Mesothelial cell of epicardium (in vitro differentiated cells): ENCODE measurements at regions not wholly inside any gene's neighbourhood (a gene's known extent, or its start where the extent isn't known, plus 50 kb on each side); places are given as distances from the start of the nearest gene placed in this dataset.

Experiments used
- DNase-seq, 2 experiments: peaks; one replicate each; pipeline ENCODE4 v3.0.0; 2021; ENCODE audit warnings: low spot score in 2 of 2; ENCODE audit not compliant: unreplicated experiment in 2 of 2
- H3K27ac Mint-ChIP-seq: 2 replicates; pipeline ENCODE4 v1.8.0; 2021; ENCODE audit warnings: mixed read lengths
- H3K27me3 Mint-ChIP-seq: 2 replicates; pipeline ENCODE4 v1.8.0; 2021; ENCODE audit warnings: low read depth, mixed read lengths
- H3K36me3 Mint-ChIP-seq: 2 replicates; pipeline ENCODE4 v1.8.0; 2021; ENCODE audit warnings: mixed read lengths
- H3K4me1 Mint-ChIP-seq: 2 replicates; pipeline ENCODE4 v1.8.0; 2021; ENCODE audit warnings: mixed read lengths
- H3K4me3 Mint-ChIP-seq: 2 replicates; pipeline ENCODE4 v1.8.0; 2021; ENCODE audit warnings: mild to moderate bottlenecking, moderate library complexity, mixed read lengths
- H3K9me3 Mint-ChIP-seq: 2 replicates; pipeline ENCODE4 v1.8.0; 2021; ENCODE audit warnings: mixed read lengths
- CTCF ChIP-seq: fragments of 200-600 bp; sonication (generic); IDR thresholded peaks from one replicate; pipeline ENCODE4 v1.5.0; 2021; ENCODE audit warnings: antibody characterized with exemption; ENCODE audit not compliant: unreplicated experiment

- no peaks in the 10 kb centered on the region for H3K9me3 Mint-ChIP-seq
Observed at GRCh38 chr2:74744731-74745515, 89.0 kb upstream of the HK2 start.

GRCh38 chr2:74745766-74746165 lies 88.2 kb upstream of the HK2 start:
- H3K9me3 Mint-ChIP-seq, result no peaks in the 10 kb centered on the region
- H3K27me3 Mint-ChIP-seq, result peaks cover 3% of the 10 kb centered on the region
- no peak overlapping the region for H3K27ac Mint-ChIP-seq
- no peak overlapping the region for H3K4me3 Mint-ChIP-seq
- peaks cover 19% of the 10 kb centered on the region for H3K4me1 Mint-ChIP-seq
- no peaks in the 10 kb centered on the region for H3K36me3 Mint-ChIP-seq
- TF ChIP-seq CTCF, result no peak
- DNase-seq, result no peak

More at GRCh38 chr2:74744731-74745515, 89.0 kb upstream of the HK2 start:
- Mint-ChIP-seq H3K27ac (no peak overlapping the region), H3K4me1 (peaks cover 24% of the 10 kb centered on the region), H3K4me3 (no peak overlapping the region), H3K36me3 (no peaks in the 10 kb centered on the region), H3K27me3 (peaks cover 3% of the 10 kb centered on the region)
- no peak for TF ChIP-seq CTCF
- no peak for DNase-seq

GRCh38 chr2:74746480-74746879 lies 87.4 kb upstream of the HK2 start:
- H3K4me3 Mint-ChIP-seq, result no peak overlapping the region
- H3K27ac Mint-ChIP-seq, result no peak overlapping the region
- H3K4me1 Mint-ChIP-seq, result peaks cover 14% of the 10 kb centered on the region

DNA sequence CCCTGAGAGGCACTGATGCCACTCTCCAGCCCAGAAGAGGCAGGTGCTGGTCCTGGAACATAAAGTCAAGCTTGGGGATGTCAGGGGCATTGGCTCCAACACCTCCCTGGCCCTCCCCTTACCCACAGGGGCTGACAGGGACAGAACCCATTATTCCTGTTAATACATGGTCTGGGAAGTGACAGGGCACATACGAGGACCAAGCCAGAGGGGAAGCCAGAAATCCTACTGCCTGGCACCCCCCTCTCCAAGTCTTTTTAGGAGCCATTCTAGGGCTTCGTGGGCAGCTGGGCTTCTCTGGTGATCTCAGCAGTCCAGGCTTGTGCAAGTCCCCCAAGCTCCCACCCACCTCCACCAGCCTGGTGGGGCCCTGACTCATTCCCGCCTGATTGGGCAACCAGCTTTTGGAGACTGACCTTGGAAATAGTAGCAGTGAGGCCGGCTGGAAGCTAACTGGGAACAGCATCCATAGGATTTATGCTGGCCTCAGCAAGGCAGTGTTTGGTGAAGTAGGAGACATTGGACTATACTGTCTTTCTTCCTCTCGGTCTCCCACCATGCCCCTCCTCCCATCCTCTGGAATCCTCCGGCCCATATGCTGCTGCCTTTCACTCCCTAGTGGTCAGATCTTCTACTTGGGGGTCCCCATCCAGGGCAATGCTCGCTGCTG lies 86.4 kb upstream of the HK2 start:
- peaks cover 5% of the 10 kb centered on the region for H3K27me3 Mint-ChIP-seq
- DNase-seq, result no peak
- H3K27ac Mint-ChIP-seq, result no peak overlapping the region
- H3K4me1 Mint-ChIP-seq, result peaks cover 10% of the 10 kb centered on the region
- no peak for TF ChIP-seq CTCF
- H3K36me3 Mint-ChIP-seq, result no peaks in the 10 kb centered on the region
- no peaks in the 10 kb centered on the region for H3K9me3 Mint-ChIP-seq
- H3K4me3 Mint-ChIP-seq, result no peak overlapping the region

More at GRCh38 chr2:74746480-74746879, 87.4 kb upstream of the HK2 start:
- TF ChIP-seq CTCF, result no peak
- H3K9me3 Mint-ChIP-seq, result no peaks in the 10 kb centered on the region
- no peak for DNase-seq
- H3K27me3 Mint-ChIP-seq, result peaks cover 3% of the 10 kb centered on the region
- H3K36me3 Mint-ChIP-seq, result no peaks in the 10 kb centered on the region

- H3K27ac Mint-ChIP-seq, result no peak overlapping the region
- TF ChIP-seq CTCF, result no peak
- H3K9me3 Mint-ChIP-seq, result no peaks in the 10 kb centered on the region
- H3K4me3 Mint-ChIP-seq, result no peak overlapping the region
- H3K27me3 Mint-ChIP-seq, result peaks cover 7% of the 10 kb centered on the region
- DNase-seq, result no peak
- peaks cover 10% of the 10 kb centered on the region for H3K4me1 Mint-ChIP-seq
- H3K36me3 Mint-ChIP-seq, result no peaks in the 10 kb centered on the region
Observed at GRCh38 chr2:74748665-74749064, 85.3 kb upstream of the HK2 start.
